HFF-Myc (cell line): ENCODE measurements at regions not wholly inside any gene's neighbourhood (a gene's known extent, or its start where the extent isn't known, plus 50 kb on each side); places are given as distances from the start of the nearest gene placed in this dataset.

Source experiments
- DNase-seq: peaks from one replicate; pipeline ENCODE4 v3.0.0-alpha.2; 2011; ENCODE audit warnings: low read depth; ENCODE audit errors: extremely low read depth
- H3K4me3 ChIP-seq: replicated peaks from 2 replicates; pipeline ENCODE4 v1.5.1; 2011; ENCODE audit warnings: low read depth, mild to moderate bottlenecking, control low read depth, low read length
- TF ChIP-seq, protein P1 (sequence below): IDR thresholded peaks from 2 replicates; pipeline ENCODE4 v1.5.1; 2012; ENCODE audit warnings: mild to moderate bottlenecking, low read depth, low read length, control low read depth; ENCODE audit errors: missing control alignments

DNA sequence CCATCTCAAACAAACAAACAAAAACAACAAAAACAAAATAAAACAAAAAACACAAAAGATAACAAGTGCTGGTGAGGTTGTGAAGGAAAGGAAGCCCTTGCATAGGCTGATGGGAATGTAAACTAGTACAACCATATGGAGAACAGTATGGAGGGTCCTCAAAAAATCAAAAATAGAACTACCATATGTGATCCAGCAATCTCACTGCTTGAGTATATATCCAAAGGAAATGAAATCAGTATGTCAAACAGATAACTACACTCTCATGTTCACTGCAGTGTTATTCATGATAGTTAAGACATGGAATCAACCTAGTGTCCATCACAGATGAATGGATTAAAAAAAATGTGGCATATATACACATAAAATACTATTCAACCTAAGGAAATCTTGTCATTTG, 395.7 kb upstream of the SLC24A2 start:
- TF ChIP-seq, protein P1, sequence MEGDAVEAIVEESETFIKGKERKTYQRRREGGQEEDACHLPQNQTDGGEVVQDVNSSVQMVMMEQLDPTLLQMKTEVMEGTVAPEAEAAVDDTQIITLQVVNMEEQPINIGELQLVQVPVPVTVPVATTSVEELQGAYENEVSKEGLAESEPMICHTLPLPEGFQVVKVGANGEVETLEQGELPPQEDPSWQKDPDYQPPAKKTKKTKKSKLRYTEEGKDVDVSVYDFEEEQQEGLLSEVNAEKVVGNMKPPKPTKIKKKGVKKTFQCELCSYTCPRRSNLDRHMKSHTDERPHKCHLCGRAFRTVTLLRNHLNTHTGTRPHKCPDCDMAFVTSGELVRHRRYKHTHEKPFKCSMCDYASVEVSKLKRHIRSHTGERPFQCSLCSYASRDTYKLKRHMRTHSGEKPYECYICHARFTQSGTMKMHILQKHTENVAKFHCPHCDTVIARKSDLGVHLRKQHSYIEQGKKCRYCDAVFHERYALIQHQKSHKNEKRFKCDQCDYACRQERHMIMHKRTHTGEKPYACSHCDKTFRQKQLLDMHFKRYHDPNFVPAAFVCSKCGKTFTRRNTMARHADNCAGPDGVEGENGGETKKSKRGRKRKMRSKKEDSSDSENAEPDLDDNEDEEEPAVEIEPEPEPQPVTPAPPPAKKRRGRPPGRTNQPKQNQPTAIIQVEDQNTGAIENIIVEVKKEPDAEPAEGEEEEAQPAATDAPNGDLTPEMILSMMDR: no peak
- no peak for DNase-seq
- H3K4me3 ChIP-seq: no peak overlapping the region

DNA sequence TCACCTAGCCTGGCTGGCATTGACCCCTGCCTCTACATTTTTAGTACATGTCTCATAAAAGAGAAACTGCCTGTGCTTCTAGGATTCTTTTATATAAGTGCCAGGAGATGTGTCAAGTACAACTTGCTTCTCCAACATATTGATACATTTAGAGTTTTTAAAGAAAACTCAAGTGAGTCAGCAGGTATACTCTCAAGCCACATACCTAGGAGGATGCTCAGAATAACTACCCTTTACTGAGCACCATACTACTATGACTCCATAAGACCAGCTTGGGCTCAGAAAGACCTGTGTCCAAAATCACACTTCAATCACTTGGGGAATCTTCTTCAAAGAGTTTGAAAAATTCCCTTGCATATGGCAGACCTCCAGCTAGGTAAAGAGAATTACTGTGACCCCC, 389.8 kb upstream of the SLC24A2 start:
- no peak overlapping the region for H3K4me3 ChIP-seq
- DNase-seq: no peak
- TF ChIP-seq, protein P1: no peak

DNA sequence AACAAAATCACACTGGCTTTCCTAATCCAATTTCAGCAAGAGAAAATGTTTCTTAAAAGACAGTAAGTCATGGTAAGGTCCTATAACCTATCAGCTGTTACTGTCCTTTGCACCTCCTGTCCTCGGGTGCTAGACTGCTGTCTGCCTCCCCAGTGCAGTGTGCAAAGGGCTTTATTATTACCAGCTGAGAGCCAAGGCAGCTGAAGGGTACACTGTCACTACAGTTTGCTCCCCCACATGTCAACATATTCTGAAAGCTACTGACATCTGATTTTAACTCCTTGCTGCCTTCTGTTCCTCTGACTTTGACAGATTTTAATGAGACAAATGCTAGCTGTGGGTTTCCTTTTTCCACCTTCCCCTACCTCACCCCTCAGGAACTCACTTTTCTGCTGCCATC, 389.4 kb upstream of the SLC24A2 start:
- TF ChIP-seq, protein P1: no peak
- DNase-seq: no peak
- H3K4me3 ChIP-seq: no peak overlapping the region

DNA sequence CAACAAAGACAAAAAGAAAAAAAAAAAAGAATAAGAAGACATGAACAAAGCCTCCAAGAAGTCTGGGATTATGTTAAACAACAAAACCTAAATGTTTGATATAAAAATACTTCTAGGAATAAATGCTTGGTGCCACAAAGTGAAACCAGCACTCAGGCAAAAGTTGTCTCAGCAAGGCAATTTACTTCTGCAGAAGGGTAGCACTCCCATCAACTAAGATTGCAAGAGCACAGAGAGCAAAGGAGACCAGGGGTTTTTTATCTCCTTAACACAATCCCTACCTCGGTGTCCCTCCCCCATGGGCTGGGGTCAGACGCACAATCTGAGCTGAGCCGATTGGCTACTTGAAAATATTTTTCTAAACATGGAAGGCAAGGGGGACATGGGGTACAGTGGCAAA, 381.3 kb upstream of the SLC24A2 start:
- DNase-seq: no peak
- TF ChIP-seq, protein P1: no peak
- no peak overlapping the region for H3K4me3 ChIP-seq

DNA sequence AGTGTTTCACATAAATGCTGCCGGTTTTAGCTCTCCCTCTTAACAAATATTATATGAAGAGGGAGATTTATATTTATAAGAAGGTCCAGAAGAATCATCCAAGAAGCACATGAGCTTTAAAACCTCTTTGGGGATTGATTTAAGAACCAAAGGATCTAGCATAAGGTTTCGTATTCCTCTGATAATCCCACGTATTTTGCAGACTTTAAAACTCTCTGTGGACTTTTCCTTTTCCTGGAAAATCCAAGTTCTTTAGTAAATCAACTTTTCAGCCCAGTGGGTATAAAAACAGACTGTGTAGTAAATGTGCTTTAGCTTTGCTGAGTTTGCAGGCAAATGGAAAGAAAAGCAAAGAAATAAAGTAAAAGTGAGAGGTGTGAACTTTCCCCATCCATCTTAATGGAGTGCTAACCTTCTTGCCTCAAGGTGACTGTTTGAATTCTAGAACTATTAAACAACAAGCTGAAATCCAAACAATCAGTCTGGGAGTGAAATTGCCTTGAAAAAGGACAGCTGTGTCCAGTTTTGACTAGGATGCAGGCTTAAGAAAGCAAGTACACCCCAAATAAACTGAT, 363.4 kb upstream of the SLC24A2 start:
- TF ChIP-seq, protein P1: no peak
- DNase-seq: no peak
- no peak overlapping the region for H3K4me3 ChIP-seq

DNA sequence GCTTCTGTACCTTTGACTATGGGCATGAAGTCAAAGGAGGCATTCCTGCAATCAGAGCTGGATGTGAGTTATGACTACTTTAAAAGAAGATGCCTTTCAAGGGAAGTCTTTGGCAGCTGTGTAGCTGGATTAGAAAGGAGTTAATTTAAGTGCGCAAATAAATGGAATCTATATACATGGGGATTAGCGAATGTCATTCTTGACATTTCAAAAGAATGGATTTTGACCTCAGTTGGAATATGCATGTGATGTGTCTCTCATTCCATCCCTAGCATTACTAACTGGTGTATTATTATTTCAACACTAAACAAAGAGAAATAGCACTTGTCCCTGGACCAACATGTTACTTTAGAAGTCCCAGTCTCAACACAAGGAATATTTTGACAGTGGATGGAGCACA, 359.6 kb upstream of the SLC24A2 start:
- DNase-seq: no peak
- H3K4me3 ChIP-seq: no peak overlapping the region
- TF ChIP-seq, protein P1: no peak

DNA sequence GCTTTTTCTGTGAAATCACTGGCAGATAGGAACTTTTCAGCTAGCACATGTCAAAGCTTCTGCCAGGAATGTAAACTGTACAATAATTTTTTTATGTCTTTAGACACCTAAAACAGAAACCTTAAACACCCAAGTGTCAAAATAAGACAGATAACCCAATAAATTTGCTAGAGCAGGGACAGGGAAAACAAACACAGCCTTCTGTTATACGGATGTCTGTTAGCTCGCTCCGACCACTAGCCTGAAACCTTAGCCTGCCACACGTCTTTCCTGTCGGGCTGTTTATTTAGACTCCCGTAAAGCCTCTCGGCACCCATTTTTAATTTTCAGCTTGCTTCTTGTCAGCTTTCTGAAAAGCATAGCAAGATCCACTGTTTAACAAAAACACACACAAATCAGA, 355.4 kb upstream of the SLC24A2 start:
- H3K4me3 ChIP-seq: no peak overlapping the region
- TF ChIP-seq, protein P1: no peak
- DNase-seq: no peak
